B cell (primary cell): ENCODE measurements at regions not wholly inside any gene's neighbourhood (a gene's known extent, or its start where the extent isn't known, plus 50 kb on each side); places are given as distances from the start of the nearest gene placed in this dataset.
"Not testable (repeated sequence)": the region's sequence is repeated elsewhere in the genome, so short reads cannot be mapped to it uniquely, and the experiment has no call there.

Source experiments
- ATAC-seq: fragments of 200-7000 bp; cut with Tn5 transposase; one replicate; pipeline ENCODE4 v1.10.0; 2021; ENCODE audit warnings: low read depth, mild to moderate bottlenecking, moderate number of reproducible peaks, moderate library complexity
- CTCF ChIA-PET: fragments of 350-600 bp; sonication (Branson Sonifier 250); formaldehyde crosslinking; loops from one replicate; lab custom pipeline; 2021; ENCODE audit warnings: antibody characterized with exemption, inconsistent platforms; lab: Charles Lee
- POLR2A ChIA-PET: fragments of 350-600 bp; sonication (Branson Sonifier 250); formaldehyde crosslinking; loops from one replicate; lab custom pipeline; 2021; ENCODE audit warnings: antibody characterized with exemption; lab: Charles Lee
- DNase-seq: peaks from one replicate; pipeline ENCODE4 v3.0.0; 2013
- H2AFZ ChIP-seq: 2 replicates; pipeline ENCODE4 v1.6.1; 2012; ENCODE audit warnings: mild to moderate bottlenecking, low read depth, low read length; ENCODE audit not compliant: insufficient read depth, poor library complexity, severe bottlenecking
- H3K27ac ChIP-seq, 2 donors: 1 replicate in 1 of 2; 2 replicates in 1 of 2; pipeline ENCODE4 v1.5.1; 2012 to 2013; ENCODE audit warnings: low read length in 2 of 2, mild to moderate bottlenecking in 2 of 2, moderate library complexity in 1 of 2
- H3K27me3 ChIP-seq, 4 experiments: fragments of 200-600 bp in 1 of 4; sonication (generic) in 1 of 4; replicated peaks in 1 of 4; 1 replicate in 2 of 4; 2 replicates in 2 of 4; pipeline versions ENCODE4 v1.6.1 to v1.7.0; 2013 to 2016; ENCODE audit warnings: low read length in 3 of 4, mild to moderate bottlenecking in 2 of 4, mixed read lengths in 1 of 4, moderate library complexity in 1 of 4; ENCODE audit not compliant: insufficient read depth in 4 of 4, control insufficient read depth in 3 of 4; ENCODE audit errors: control extremely low read depth in 1 of 4
- H3K36me3 ChIP-seq, 2 experiments: replicated peaks in 1 of 2; 1 replicate in 1 of 2; 2 replicates in 1 of 2; pipeline versions ENCODE4 v1.6.1 to v1.7.1; 2013; ENCODE audit warnings: low read length in 1 of 2; ENCODE audit not compliant: insufficient read depth in 2 of 2, control insufficient read depth in 1 of 2; ENCODE audit errors: control extremely low read depth in 1 of 2, extremely low read depth in 1 of 2
- H3K4me1 ChIP-seq, 2 donors: fragments of 200-600 bp in 1 of 2; sonication (generic) in 1 of 2; 1 replicate in 1 of 2; 2 replicates in 1 of 2; pipeline versions ENCODE4 v1.5.1 to v1.6.1; 2013 to 2017; ENCODE audit warnings: low read length in 2 of 2; ENCODE audit not compliant: control insufficient read depth in 2 of 2, insufficient read depth in 2 of 2
- H3K4me2 ChIP-seq: replicated peaks from 2 replicates; pipeline ENCODE3; 2012; ENCODE audit warnings: mild to moderate bottlenecking, low read depth, low read length; ENCODE audit not compliant: poor library complexity, severe bottlenecking
- H3K4me3 ChIP-seq, 5 experiments: fragments of 200-600 bp in 1 of 5; sonication (generic) in 1 of 5; 1 replicate in 3 of 5; 2 replicates in 2 of 5; pipeline versions ENCODE4 v1.5.1 to v1.7.0; 2011 to 2016; ENCODE audit warnings: low read length in 4 of 5, mild to moderate bottlenecking in 4 of 5, low read depth in 2 of 5, control low read depth in 1 of 5, moderate library complexity in 1 of 5; ENCODE audit not compliant: insufficient read depth in 1 of 5; ENCODE audit errors: control extremely low read depth in 1 of 5, extremely low read depth in 1 of 5
- H3K79me2 ChIP-seq: fragments of 200-600 bp; sonication (generic); one replicate; pipeline ENCODE4 v1.6.0; 2016; ENCODE audit warnings: low read length; ENCODE audit not compliant: control insufficient read depth, insufficient read depth
- H3K9ac ChIP-seq: fragments of 200-600 bp; sonication (generic); 2 replicates; pipeline ENCODE4 v1.6.1; 2017; ENCODE audit warnings: mild to moderate bottlenecking, low read length, moderate library complexity
- H3K9me3 ChIP-seq, 3 donors: one replicate each; pipeline versions ENCODE4 v1.6.1 to v1.7.1; 2013; ENCODE audit warnings: low read length in 2 of 3; ENCODE audit not compliant: control insufficient read depth in 2 of 3, insufficient read depth in 1 of 3; ENCODE audit errors: control extremely low read depth in 1 of 3
- H4K20me1 ChIP-seq: 2 replicates; pipeline ENCODE4 v1.6.0; 2012; ENCODE audit warnings: mild to moderate bottlenecking, low read length; ENCODE audit not compliant: insufficient read depth, control insufficient read depth, poor library complexity, severe bottlenecking
- H3K27ac Mint-ChIP-seq: one replicate; pipeline ENCODE4 v1.8.0; 2021; ENCODE audit warnings: mixed read lengths
- H3K27me3 Mint-ChIP-seq: one replicate; pipeline ENCODE4 v1.8.0; 2021; ENCODE audit warnings: mixed read lengths
- H3K4me1 Mint-ChIP-seq: one replicate; pipeline ENCODE4 v1.8.0; 2021; ENCODE audit warnings: mixed read lengths
- H3K4me3 Mint-ChIP-seq: one replicate; pipeline ENCODE4 v1.8.0; 2021; ENCODE audit warnings: mixed read lengths
- H3K9me3 Mint-ChIP-seq: one replicate; pipeline ENCODE4 v1.8.0; 2022; ENCODE audit warnings: mixed read lengths; ENCODE audit not compliant: insufficient read depth
- CTCF ChIP-seq: fragments of 200-600 bp; IDR thresholded peaks from one replicate; pipeline ENCODE4 v1.8.0; 2022; ENCODE audit warnings: antibody characterized with exemption, mild to moderate bottlenecking
- EZH2 ChIP-seq: IDR thresholded peaks from 2 replicates; pipeline ENCODE4 v1.6.1; 2012; ENCODE audit warnings: borderline replicate concordance, low read depth, mild to moderate bottlenecking, moderate library complexity, low read length; ENCODE audit not compliant: insufficient read depth, poor library complexity, severe bottlenecking
- WGBS: methylation state at CpG from one replicate; pipeline ENCODE4 v1.1.5; 2013; ENCODE audit warnings: missing lambda C conversion rate; ENCODE audit not compliant: insufficient coverage; 5-methylcytosine and 5-hydroxymethylcytosine counted together
- intact Hi-C: fragments of 100-400 bp; cut with micrococcal nuclease; formaldehyde crosslinking; loops from one replicate; pipeline ENCODE4 v1.10.0; 2022

GRCh38 chr2:61597300-61598289 lies 59.4 kb upstream of the XPO1 start:
- H3K79me2 ChIP-seq: no peaks in the 10 kb centered on the region
- H3K4me3 ChIP-seq: no peak overlapping the region
- H3K9ac ChIP-seq: no peak overlapping the region
- no peak overlapping the region for H3K27ac Mint-ChIP-seq
- TF ChIP-seq CTCF (no peak), EZH2 (no peak)
- no peak for ATAC-seq
- H3K27me3 ChIP-seq: no peaks in the 10 kb centered on the region
- no peak overlapping the region for H2AFZ ChIP-seq
- H4K20me1 ChIP-seq: no peaks in the 10 kb centered on the region
- WGBS: 96% methylated on average over 5 of the region's 9 CpGs
- H3K9me3 Mint-ChIP-seq: peaks cover 6% of the 10 kb centered on the region
- no peaks in the 10 kb centered on the region for H3K4me1 Mint-ChIP-seq
- no peaks in the 10 kb centered on the region for H3K36me3 ChIP-seq
- DNase-seq: no peak
- no peak overlapping the region for H3K4me2 ChIP-seq
- CTCF ChIA-PET: no interaction called here
- intact Hi-C loops: no loop called here
- POLR2A ChIA-PET: no interaction called here
- no peak overlapping the region for H3K27ac ChIP-seq
- H3K27me3 Mint-ChIP-seq: peaks cover 14% of the 10 kb centered on the region
- H3K4me3 Mint-ChIP-seq: no peak overlapping the region
- H3K4me1 ChIP-seq: no peaks in the 10 kb centered on the region
- peaks cover 0 to 2% (median 0%) of the 10 kb centered on the region in 3 donors for H3K9me3 ChIP-seq

- intact Hi-C loops, H3K36me3 ChIP-seq, H3K27ac Mint-ChIP-seq, H4K20me1 ChIP-seq, H3K27ac ChIP-seq, H3K27me3 ChIP-seq, H3K9me3 Mint-ChIP-seq, ATAC-seq, H3K9me3 ChIP-seq, H3K4me2 ChIP-seq, H3K79me2 ChIP-seq, H3K4me1 Mint-ChIP-seq, H2AFZ ChIP-seq, H3K4me3 ChIP-seq, POLR2A ChIA-PET, H3K4me3 Mint-ChIP-seq, H3K4me1 ChIP-seq, DNase-seq, H3K9ac ChIP-seq: not testable (repeated sequence)
- CTCF ChIA-PET: interaction anchor here (0.5 kb wide), 1 partner anchor 213 kb away, joined by 4 read pairs; no protein-coding TSS in a partner anchor
- H3K27me3 Mint-ChIP-seq: peaks cover 20% of the 10 kb centered on the region
- WGBS: 100% methylated on average over 1 of the region's 7 CpGs
Observed at GRCh38 chr2:61594201-61594600, 56.0 kb upstream of the XPO1 start.

- H3K79me2 ChIP-seq, H3K9me3 Mint-ChIP-seq, H3K36me3 ChIP-seq, intact Hi-C loops, H3K4me1 Mint-ChIP-seq, H3K4me3 ChIP-seq, H3K4me1 ChIP-seq, H4K20me1 ChIP-seq, ATAC-seq, H3K27ac ChIP-seq, H3K9me3 ChIP-seq, H3K27me3 ChIP-seq, H3K4me2 ChIP-seq, H3K4me3 Mint-ChIP-seq, CTCF ChIA-PET, H3K9ac ChIP-seq, H3K27ac Mint-ChIP-seq, H2AFZ ChIP-seq, POLR2A ChIA-PET, DNase-seq: not testable (repeated sequence)
- 100% methylated on average over 1 of the region's 3 CpGs for WGBS
- peaks cover 19% of the 10 kb centered on the region for H3K27me3 Mint-ChIP-seq
Observed at GRCh38 chr2:61593648-61594047, 55.5 kb upstream of the XPO1 start.
